Keratinocyte (primary cell): ENCODE measurements at regions not wholly inside any gene's neighbourhood (a gene's known extent, or its start where the extent isn't known, plus 50 kb on each side); places are given as distances from the start of the nearest gene placed in this dataset.

ENCODE experiments used
- EZH2 ChIP-seq: IDR thresholded peaks from one replicate; pipeline ENCODE4 v1.6.1; 2012; ENCODE audit warnings: inconsistent platforms, mild to moderate bottlenecking, low read length, moderate library complexity
- TF ChIP-seq, protein P1 (sequence below), 3 experiments: IDR thresholded peaks in 1 of 3; conservative IDR thresholded peaks in 1 of 3; optimal IDR thresholded peaks in 1 of 3; 2 replicates in 2 of 3; 3 replicates in 1 of 3; pipeline versions ENCODE3 to v1.5.1; 2011; ENCODE audit warnings: low read length in 3 of 3, mild to moderate bottlenecking in 3 of 3, moderate library complexity in 2 of 3, control low read depth in 1 of 3, inconsistent platforms in 1 of 3; ENCODE audit not compliant: insufficient read depth in 2 of 3; ENCODE audit errors: extremely low read depth in 1 of 3

DNA sequence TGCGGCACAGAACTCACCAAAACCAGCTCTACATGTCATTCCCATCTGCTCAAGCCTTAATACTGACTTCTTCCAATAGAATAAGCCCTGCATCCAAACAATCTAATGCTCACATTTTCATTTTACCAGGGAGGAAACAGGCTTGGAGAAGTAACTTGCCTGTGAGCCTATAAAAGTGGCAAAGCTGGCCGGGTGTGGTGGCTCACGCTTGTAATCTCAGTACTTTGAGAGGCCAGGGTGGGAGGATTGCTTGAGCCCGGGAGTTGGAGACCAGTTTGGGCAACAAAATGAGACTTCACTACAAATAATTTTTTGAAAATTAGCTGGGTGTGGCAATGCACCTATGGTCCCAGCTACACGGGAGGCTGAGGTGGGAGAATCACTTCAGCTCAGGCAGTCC, 133.7 kb downstream of the LY86 start:
- TF ChIP-seq, protein P1, sequence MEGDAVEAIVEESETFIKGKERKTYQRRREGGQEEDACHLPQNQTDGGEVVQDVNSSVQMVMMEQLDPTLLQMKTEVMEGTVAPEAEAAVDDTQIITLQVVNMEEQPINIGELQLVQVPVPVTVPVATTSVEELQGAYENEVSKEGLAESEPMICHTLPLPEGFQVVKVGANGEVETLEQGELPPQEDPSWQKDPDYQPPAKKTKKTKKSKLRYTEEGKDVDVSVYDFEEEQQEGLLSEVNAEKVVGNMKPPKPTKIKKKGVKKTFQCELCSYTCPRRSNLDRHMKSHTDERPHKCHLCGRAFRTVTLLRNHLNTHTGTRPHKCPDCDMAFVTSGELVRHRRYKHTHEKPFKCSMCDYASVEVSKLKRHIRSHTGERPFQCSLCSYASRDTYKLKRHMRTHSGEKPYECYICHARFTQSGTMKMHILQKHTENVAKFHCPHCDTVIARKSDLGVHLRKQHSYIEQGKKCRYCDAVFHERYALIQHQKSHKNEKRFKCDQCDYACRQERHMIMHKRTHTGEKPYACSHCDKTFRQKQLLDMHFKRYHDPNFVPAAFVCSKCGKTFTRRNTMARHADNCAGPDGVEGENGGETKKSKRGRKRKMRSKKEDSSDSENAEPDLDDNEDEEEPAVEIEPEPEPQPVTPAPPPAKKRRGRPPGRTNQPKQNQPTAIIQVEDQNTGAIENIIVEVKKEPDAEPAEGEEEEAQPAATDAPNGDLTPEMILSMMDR (optimal IDR thresholded peaks at IDR 0.05 in 1 of 3, IDR thresholded peaks at IDR 0.05 in 1 of 3, conservative IDR thresholded peaks at IDR 0.05 in 1 of 3; ENCODE audit: extremely low read depth in 1 of 3, insufficient read depth in 2 of 3, low read length in 3 of 3) = no peak
- TF ChIP-seq EZH2 = no peak
